RPMI7951 (cell line): ENCODE measurements at regions not wholly inside any gene's neighbourhood (a gene's known extent, or its start where the extent isn't known, plus 50 kb on each side); places are given as distances from the start of the nearest gene placed in this dataset.

Source experiments
- DNase-seq: peaks from one replicate; pipeline ENCODE4 v3.0.0-alpha.2; 2012; ENCODE audit warnings: low read depth

- no peak for DNase-seq
Observed at GRCh38 chr14:101478096-101478495, 83.2 kb upstream of the DIO3 start.

- no peak for DNase-seq
Observed at GRCh38 chr14:101478796-101479410, 82.4 kb upstream of the DIO3 start.

- DNase-seq, result no peak
Observed at GRCh38 chr14:101480022-101480746, 81.1 kb upstream of the DIO3 start.

- no peak for DNase-seq
Observed at GRCh38 chr14:101480747-101481530, 80.4 kb upstream of the DIO3 start.

GRCh38 chr14:101481557-101481956, 79.7 kb upstream of the DIO3 start:
- DNase-seq, result no peak

GRCh38 chr14:101482066-101482465, 79.2 kb upstream of the DIO3 start:
- DNase-seq, result no peak

GRCh38 chr14:101483829-101484228, 77.5 kb upstream of the DIO3 start:
- no peak for DNase-seq

GRCh38 chr14:101489092-101489760, 72.1 kb upstream of the DIO3 start:
- no peak for DNase-seq

- DNase-seq, result no peak
Observed at GRCh38 chr14:101490771-101491170, 70.5 kb upstream of the DIO3 start.

- DNase-seq, result no peak
Observed at GRCh38 chr14:101491841-101492240, 69.5 kb upstream of the DIO3 start.

GRCh38 chr14:101492716-101493115, 68.6 kb upstream of the DIO3 start:
- no peak for DNase-seq

GRCh38 chr14:101494826-101495225, 66.5 kb upstream of the DIO3 start:
- DNase-seq, result no peak

GRCh38 chr14:101495284-101495683, 66.0 kb upstream of the DIO3 start:
- no peak for DNase-seq

GRCh38 chr14:101495827-101496775, 65.2 kb upstream of the DIO3 start:
- no peak for DNase-seq

GRCh38 chr14:101496776-101497683, 64.3 kb upstream of the DIO3 start:
- no peak for DNase-seq

GRCh38 chr14:101497684-101498525, 63.4 kb upstream of the DIO3 start:
- no peak for DNase-seq

- no peak for DNase-seq
Observed at GRCh38 chr14:101498526-101498860, 62.8 kb upstream of the DIO3 start.

GRCh38 chr14:101499080-101499479, 62.2 kb upstream of the DIO3 start:
- no peak for DNase-seq

- DNase-seq, result no peak
Observed at GRCh38 chr14:101499513-101499912, 61.8 kb upstream of the DIO3 start.
